ACHN (cell line): ENCODE measurements at regions not wholly inside any gene's neighbourhood (a gene's known extent, or its start where the extent isn't known, plus 50 kb on each side); places are given as distances from the start of the nearest gene placed in this dataset.
"Not testable (repeated sequence)": the region's sequence is repeated elsewhere in the genome, so short reads cannot be mapped to it uniquely, and the experiment has no call there.

Experiments used
- DNase-seq: peaks from one replicate; pipeline ENCODE4 v3.0.0-alpha.2; 2015
- in situ Hi-C: cut with HindIII; loops from 2 replicates; pipeline ENCODE4 v1.10.0; 2017; ENCODE audit warnings: low sequenced_read_pairs, low pct_ligation_motif_present, low pct_unique_long_range_greater_than_20kb

- DNase-seq = no peak
- in situ Hi-C loops = no loop called here
These were observed 371.3 kb downstream of the GLRX3 start for GRCh38 chr10:130507461-130507860.

- DNase-seq = no peak
- in situ Hi-C loops = no loop called here
These were observed 373.9 kb downstream of the GLRX3 start for GRCh38 chr10:130509881-130510689.

GRCh38 chr10:130510755-130511154 lies 374.6 kb downstream of the GLRX3 start:
- in situ Hi-C loops = no loop called here
- no peak for DNase-seq

GRCh38 chr10:130511766-130512165 lies 375.6 kb downstream of the GLRX3 start:
- in situ Hi-C loops = no loop called here
- no peak for DNase-seq

- in situ Hi-C loops = no loop called here
- DNase-seq = no peak
These were observed 376.7 kb downstream of the GLRX3 start for GRCh38 chr10:130512936-130513335.

- in situ Hi-C loops = no loop called here
- DNase-seq = no peak
These were observed 377.7 kb downstream of the GLRX3 start for GRCh38 chr10:130513686-130514476.

GRCh38 chr10:130515670-130516069 lies 379.5 kb downstream of the GLRX3 start:
- in situ Hi-C loops = no loop called here
- no peak for DNase-seq

GRCh38 chr10:130516141-130516735 lies 380.0 kb downstream of the GLRX3 start:
- in situ Hi-C loops = no loop called here
- no peak for DNase-seq

- in situ Hi-C loops, DNase-seq: not testable (repeated sequence)
These were observed 382.7 kb downstream of the GLRX3 start for GRCh38 chr10:130518921-130519320.

- no peak for DNase-seq
- in situ Hi-C loops = no loop called here
These were observed 383.6 kb downstream of the GLRX3 start for GRCh38 chr10:130519791-130520190.

- in situ Hi-C loops = no loop called here
- DNase-seq = no peak
These were observed 395.1 kb downstream of the GLRX3 start for GRCh38 chr10:130531312-130531711.

- in situ Hi-C loops = no loop called here
These were observed 404.9 kb downstream of the GLRX3 start for GRCh38 chr10:130541090-130541489.

GRCh38 chr10:130542761-130543160 lies 406.6 kb downstream of the GLRX3 start:
- DNase-seq = no peak
- in situ Hi-C loops = no loop called here

More at GRCh38 chr10:130541090-130541489, 404.9 kb downstream of the GLRX3 start:
- DNase-seq = no peak

GRCh38 chr10:130543794-130544193 lies 407.6 kb downstream of the GLRX3 start:
- DNase-seq = no peak
- in situ Hi-C loops = no loop called here

GRCh38 chr10:130545122-130545521 lies 408.9 kb downstream of the GLRX3 start:
- DNase-seq = no peak
- in situ Hi-C loops = no loop called here

- in situ Hi-C loops = no loop called here
- no peak for DNase-seq
These were observed 409.5 kb downstream of the GLRX3 start for GRCh38 chr10:130545697-130546096.

- no peak for DNase-seq
- in situ Hi-C loops = no loop called here
These were observed 410.6 kb downstream of the GLRX3 start for GRCh38 chr10:130546841-130547240.

GRCh38 chr10:130547368-130547767 lies 411.2 kb downstream of the GLRX3 start:
- in situ Hi-C loops = no loop called here
- DNase-seq = no peak

GRCh38 chr10:130550952-130551674 lies 414.9 kb downstream of the GLRX3 start:
- in situ Hi-C loops = no loop called here
- no peak for DNase-seq
